Progenitor cell of endocrine pancreas (in vitro differentiated cells): ENCODE measurements at regions not wholly inside any gene's neighbourhood (a gene's known extent, or its start where the extent isn't known, plus 50 kb on each side); places are given as distances from the start of the nearest gene placed in this dataset.

Source experiments
- DNase-seq: peaks from one replicate; pipeline ENCODE4 v3.0.0; 2021; ENCODE audit warnings: low spot score; ENCODE audit not compliant: unreplicated experiment
- H3K27ac Mint-ChIP-seq: 2 replicates; pipeline ENCODE4 v1.8.0; 2021; ENCODE audit warnings: mild to moderate bottlenecking, moderate library complexity, mixed read lengths
- H3K27me3 Mint-ChIP-seq: 2 replicates; pipeline ENCODE4 v1.8.0; 2021; ENCODE audit warnings: mixed read lengths
- H3K36me3 Mint-ChIP-seq: 2 replicates; pipeline ENCODE4 v1.8.0; 2022; ENCODE audit warnings: mixed read lengths; ENCODE audit not compliant: insufficient read depth
- H3K4me1 Mint-ChIP-seq: 2 replicates; pipeline ENCODE4 v1.8.0; 2021; ENCODE audit warnings: low read depth, mixed read lengths
- H3K4me3 Mint-ChIP-seq: 2 replicates; pipeline ENCODE4 v1.8.0; 2021; ENCODE audit warnings: low read depth, mild to moderate bottlenecking, moderate library complexity, mixed read lengths
- H3K9me3 Mint-ChIP-seq: 2 replicates; pipeline ENCODE4 v1.8.0; 2021; ENCODE audit warnings: low read depth, mixed read lengths
- TF ChIP-seq, protein P1 (sequence below): fragments of 200-600 bp; sonication (generic); IDR thresholded peaks from one replicate; pipeline ENCODE4 v1.5.0; 2021; ENCODE audit warnings: antibody characterized with exemption, mild to moderate bottlenecking; ENCODE audit not compliant: unreplicated experiment

GRCh38 chr11:114891911-114892310 is 213.6 kb downstream of the NXPE2 start:
- TF ChIP-seq, protein P1, sequence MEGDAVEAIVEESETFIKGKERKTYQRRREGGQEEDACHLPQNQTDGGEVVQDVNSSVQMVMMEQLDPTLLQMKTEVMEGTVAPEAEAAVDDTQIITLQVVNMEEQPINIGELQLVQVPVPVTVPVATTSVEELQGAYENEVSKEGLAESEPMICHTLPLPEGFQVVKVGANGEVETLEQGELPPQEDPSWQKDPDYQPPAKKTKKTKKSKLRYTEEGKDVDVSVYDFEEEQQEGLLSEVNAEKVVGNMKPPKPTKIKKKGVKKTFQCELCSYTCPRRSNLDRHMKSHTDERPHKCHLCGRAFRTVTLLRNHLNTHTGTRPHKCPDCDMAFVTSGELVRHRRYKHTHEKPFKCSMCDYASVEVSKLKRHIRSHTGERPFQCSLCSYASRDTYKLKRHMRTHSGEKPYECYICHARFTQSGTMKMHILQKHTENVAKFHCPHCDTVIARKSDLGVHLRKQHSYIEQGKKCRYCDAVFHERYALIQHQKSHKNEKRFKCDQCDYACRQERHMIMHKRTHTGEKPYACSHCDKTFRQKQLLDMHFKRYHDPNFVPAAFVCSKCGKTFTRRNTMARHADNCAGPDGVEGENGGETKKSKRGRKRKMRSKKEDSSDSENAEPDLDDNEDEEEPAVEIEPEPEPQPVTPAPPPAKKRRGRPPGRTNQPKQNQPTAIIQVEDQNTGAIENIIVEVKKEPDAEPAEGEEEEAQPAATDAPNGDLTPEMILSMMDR, result no peak
- Mint-ChIP-seq H3K27me3 (peaks cover 17% of the 10 kb centered on the region), H3K36me3 (no peaks in the 10 kb centered on the region), H3K27ac (no peak overlapping the region), H3K4me3 (no peak overlapping the region), H3K9me3 (peaks cover 3% of the 10 kb centered on the region), H3K4me1 (peaks cover 10% of the 10 kb centered on the region)
- DNase-seq, result no peak

DNA sequence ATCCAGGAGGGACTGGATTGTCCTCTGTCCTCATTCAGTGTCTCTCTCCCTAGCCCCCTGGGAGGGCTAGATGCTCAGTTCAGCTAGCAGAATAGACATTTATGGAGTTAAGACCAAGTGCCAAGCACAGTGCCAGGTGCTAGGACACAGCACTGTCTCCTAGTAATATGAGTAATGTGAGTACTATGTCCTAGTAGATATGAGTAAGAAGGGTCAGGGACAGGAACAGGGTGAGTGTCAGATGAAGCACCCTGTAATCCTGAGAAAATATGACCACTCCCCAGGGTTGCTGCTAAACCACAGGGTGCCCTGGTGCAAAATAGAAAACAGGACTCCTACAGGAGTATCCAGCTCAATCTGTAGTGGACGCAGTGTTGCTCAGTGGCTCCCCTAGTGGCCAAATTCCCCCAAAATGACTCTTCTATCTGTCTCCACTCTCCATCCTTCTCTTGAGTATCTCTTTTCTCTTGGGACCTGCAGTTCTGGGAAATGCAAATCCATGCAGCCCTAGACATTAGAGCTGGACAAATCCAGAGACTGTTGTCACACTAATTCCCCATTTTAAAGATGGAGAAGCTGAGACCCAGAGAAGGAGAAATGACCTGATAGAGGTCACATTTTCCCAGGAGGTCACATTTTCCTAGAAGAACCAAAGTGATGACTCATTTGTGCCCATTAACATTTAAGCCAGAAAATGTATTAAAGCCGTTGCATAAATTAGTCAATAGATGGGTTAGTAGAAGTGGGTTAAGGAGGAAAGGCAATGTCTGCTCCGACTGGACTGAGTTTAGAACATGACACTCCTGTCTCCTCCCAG is 214.3 kb downstream of the NXPE2 start:
- H3K4me3 Mint-ChIP-seq, result no peak overlapping the region
- H3K27ac Mint-ChIP-seq, result no peak overlapping the region
- no peaks in the 10 kb centered on the region for H3K36me3 Mint-ChIP-seq
- no peak for DNase-seq
- peaks cover 13% of the 10 kb centered on the region for H3K27me3 Mint-ChIP-seq
- TF ChIP-seq, protein P1, result peak; percentile 49
- peaks cover 10% of the 10 kb centered on the region for H3K4me1 Mint-ChIP-seq
- H3K9me3 Mint-ChIP-seq, result peaks cover 3% of the 10 kb centered on the region

DNA sequence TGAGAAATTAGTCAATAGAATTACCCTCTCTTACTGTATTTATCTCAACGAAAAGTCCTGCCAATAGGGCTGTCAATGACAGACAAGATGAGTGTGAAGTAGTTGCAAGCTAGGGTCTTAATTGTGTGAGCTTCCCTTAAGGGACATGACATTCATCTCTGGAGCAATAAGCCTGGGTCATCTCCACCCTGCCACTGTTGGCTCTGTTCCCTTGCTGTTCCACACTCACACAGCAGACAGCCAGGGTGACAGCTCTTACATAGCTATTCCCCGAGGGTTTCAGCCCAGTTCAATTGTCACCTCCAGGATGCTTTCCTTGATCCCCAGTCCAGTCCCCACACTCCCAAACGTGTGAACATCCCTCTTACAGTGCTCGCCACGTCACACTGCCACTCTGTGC is 215.0 kb downstream of the NXPE2 start:
- H3K4me1 Mint-ChIP-seq, result peaks cover 10% of the 10 kb centered on the region
- no peak for DNase-seq
- no peak overlapping the region for H3K4me3 Mint-ChIP-seq
- H3K9me3 Mint-ChIP-seq, result peaks cover 3% of the 10 kb centered on the region
- H3K27ac Mint-ChIP-seq, result no peak overlapping the region
- TF ChIP-seq, protein P1, result no peak
- H3K36me3 Mint-ChIP-seq, result no peaks in the 10 kb centered on the region
- H3K27me3 Mint-ChIP-seq, result peaks cover 13% of the 10 kb centered on the region

- no peak overlapping the region for H3K4me3 Mint-ChIP-seq
- H3K4me1 Mint-ChIP-seq, result no peaks in the 10 kb centered on the region
- H3K9me3 Mint-ChIP-seq, result peaks cover 9% of the 10 kb centered on the region
- no peaks in the 10 kb centered on the region for H3K36me3 Mint-ChIP-seq
- no peak overlapping the region for H3K27ac Mint-ChIP-seq
- peaks cover 13% of the 10 kb centered on the region for H3K27me3 Mint-ChIP-seq
- TF ChIP-seq, protein P1, result no peak
- no peak for DNase-seq
These were observed 218.3 kb downstream of the NXPE2 start for GRCh38 chr11:114896594-114896993.

DNA sequence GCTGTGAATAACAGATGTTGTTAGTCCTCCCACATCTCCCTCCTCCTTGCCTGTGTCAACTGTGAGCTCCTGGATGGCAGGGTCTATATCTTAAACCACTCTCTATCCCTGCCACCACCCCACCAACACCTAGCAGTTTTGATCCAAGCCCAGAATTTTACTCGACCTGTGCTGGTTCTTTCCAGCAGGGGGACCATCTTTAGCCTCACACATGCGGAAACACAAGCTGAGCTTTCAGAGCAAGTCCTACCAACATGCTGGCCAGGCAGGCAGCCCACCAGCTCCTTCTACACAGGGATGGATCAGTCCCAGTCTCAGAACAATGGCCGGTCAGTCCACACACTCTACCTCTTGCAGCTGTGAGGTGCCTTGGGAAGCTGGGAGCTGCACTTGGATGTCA is 231.5 kb downstream of the NXPE2 start:
- no peak for DNase-seq
- Mint-ChIP-seq H3K4me1 (peaks cover 2% of the 10 kb centered on the region), H3K27ac (no peak overlapping the region), H3K27me3 (peaks cover 6% of the 10 kb centered on the region), H3K4me3 (no peak overlapping the region), H3K9me3 (peaks cover 3% of the 10 kb centered on the region), H3K36me3 (no peaks in the 10 kb centered on the region)
- TF ChIP-seq, protein P1, result peak; percentile 40
